Esophagus muscularis mucosa (tissue), 4 donors: ENCODE measurements at regions not wholly inside any gene's neighbourhood (a gene's known extent, or its start where the extent isn't known, plus 50 kb on each side); places are given as distances from the start of the nearest gene placed in this dataset.

Source experiments
- DNase-seq: peaks from one replicate; pipeline ENCODE4 v3.0.0-alpha.2; 2017; ENCODE audit errors: extremely low spot score
- H3K27ac ChIP-seq, 4 donors: fragments of 200-600 bp; sonication (generic); replicated peaks in 1 of 4; 1 replicate in 3 of 4; 2 replicates in 1 of 4; pipeline ENCODE4 v1.5.1; 2016 to 2019; ENCODE audit warnings: mild to moderate bottlenecking in 1 of 4
- H3K27me3 ChIP-seq, 4 donors: fragments of 200-600 bp; sonication (generic); one replicate each; pipeline versions ENCODE4 v1.5.1 to v1.6.0; 2016 to 2019
- H3K36me3 ChIP-seq, 4 donors: fragments of 200-600 bp; sonication (generic); one replicate each; pipeline ENCODE4 v1.5.1; 2016 to 2019
- H3K4me1 ChIP-seq, 4 donors: fragments of 200-600 bp; sonication (generic); one replicate each; pipeline ENCODE4 v1.5.1; 2016 to 2019
- H3K4me3 ChIP-seq, 4 donors: fragments of 200-600 bp; sonication (generic); 1 replicate in 2 of 4; 2 replicates in 2 of 4; pipeline ENCODE4 v1.5.1; 2016 to 2019; ENCODE audit warnings: mild to moderate bottlenecking in 4 of 4, moderate library complexity in 1 of 4
- H3K9me3 ChIP-seq, 4 donors: fragments of 200-600 bp; sonication (generic); 1 replicate in 3 of 4; 2 replicates in 1 of 4; pipeline ENCODE4 v1.5.1; 2016 to 2019
- EP300 ChIP-seq: sonication (generic); formaldehyde crosslinking; IDR thresholded peaks from one replicate; pipeline ENCODE4 v1.6.1; 2017; ENCODE audit warnings: antibody characterized with exemption
- POLR2A ChIP-seq: fragments of 450-650 bp; IDR thresholded peaks from one replicate; pipeline ENCODE4 v1.6.1; 2017; ENCODE audit warnings: antibody characterized with exemption, moderate library complexity, mild to moderate bottlenecking, low read depth
- POLR2AphosphoS5 ChIP-seq, 2 donors: sonication (generic); formaldehyde crosslinking; IDR thresholded peaks; one replicate each; pipeline ENCODE4 v1.6.1; 2017; ENCODE audit warnings: antibody characterized with exemption in 2 of 2
- WGBS: methylation state at CpG from one replicate; pipeline ENCODE4 v1.1.5; 2018; 5-methylcytosine and 5-hydroxymethylcytosine counted together
- intact Hi-C: fragments of 100-400 bp; cut with DNase I; formaldehyde crosslinking; loops from one replicate; pipeline ENCODE4 v1.15.1; 2023
- TF ChIP-seq, protein P1 (sequence below), 3 experiments: fragments of 200-600 bp in 2 of 3; fragments of 450-650 bp in 1 of 3; sonication (generic) in 2 of 3; IDR thresholded peaks; one replicate each; pipeline ENCODE4 v1.5.1; 2017 to 2019; ENCODE audit warnings: antibody characterized with exemption in 3 of 3, mild to moderate bottlenecking in 2 of 3, moderate library complexity in 1 of 3

DNA sequence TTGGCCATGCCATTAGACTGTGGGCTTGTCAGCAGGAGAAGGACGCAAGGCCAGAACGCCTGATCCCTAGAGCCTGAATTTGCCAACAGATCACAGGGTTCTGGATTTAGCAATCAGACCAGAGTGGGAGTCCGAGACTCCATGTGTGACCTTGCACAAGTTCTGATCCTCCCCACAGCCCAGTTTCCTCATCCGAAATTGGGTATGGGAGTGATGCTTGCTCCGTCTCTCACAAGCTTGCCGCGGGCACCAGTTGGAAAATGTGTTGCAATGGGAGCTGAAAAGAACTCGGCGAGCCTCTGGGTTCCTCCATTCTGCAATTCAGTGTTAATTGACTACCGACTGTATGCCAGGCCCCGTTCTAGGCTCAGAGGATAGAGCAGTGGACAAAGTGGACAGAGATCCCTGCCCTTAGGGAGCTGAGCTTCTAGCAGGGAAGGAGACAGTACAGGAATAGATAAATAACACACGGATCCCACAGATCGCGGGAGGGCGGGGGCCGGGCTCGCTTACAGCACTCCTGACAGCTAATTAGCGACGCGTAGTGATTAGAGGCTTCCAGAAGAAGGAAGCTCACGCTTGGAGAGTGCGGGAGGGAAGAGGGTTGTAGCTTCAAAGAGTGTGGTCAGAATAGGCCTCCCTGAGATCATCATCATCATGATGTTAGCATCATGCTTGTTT, 150.4 kb upstream of the CIBAR2 start:
- DNase-seq, result no peak

DNA sequence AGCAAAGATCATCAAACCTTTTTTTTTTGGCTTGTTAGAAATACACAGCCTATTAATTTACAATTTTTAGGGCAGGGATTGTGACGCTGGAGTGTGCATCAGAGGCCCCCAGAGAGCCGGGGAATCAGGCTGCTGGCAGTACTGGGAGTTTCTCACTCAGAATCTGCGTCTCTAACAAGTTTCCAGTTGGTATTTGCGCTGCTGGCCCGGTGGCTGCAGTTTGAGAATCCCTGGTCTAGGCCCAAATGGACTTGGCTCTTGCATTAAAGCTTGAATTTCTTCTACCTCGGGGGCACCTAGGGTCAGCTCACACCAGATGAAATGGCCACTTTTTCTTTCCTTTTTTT, 150.9 kb upstream of the CIBAR2 start:
- Histone ChIP-seq H3K27me3 (no peaks in the 10 kb centered on the region), H3K4me1 (peaks cover 0 to 6% (median 0%) of the 10 kb centered on the region in 4 donors), H3K36me3 (no peaks in the 10 kb centered on the region), H3K9me3 (no peaks in the 10 kb centered on the region), H3K27ac (no peak overlapping the region), H3K4me3 (no peak overlapping the region)
- TF ChIP-seq POLR2A (no peak), POLR2AphosphoS5 (IDR thresholded peaks at IDR 0.05) (no peak), EP300 (no peak)
- TF ChIP-seq, protein P1, sequence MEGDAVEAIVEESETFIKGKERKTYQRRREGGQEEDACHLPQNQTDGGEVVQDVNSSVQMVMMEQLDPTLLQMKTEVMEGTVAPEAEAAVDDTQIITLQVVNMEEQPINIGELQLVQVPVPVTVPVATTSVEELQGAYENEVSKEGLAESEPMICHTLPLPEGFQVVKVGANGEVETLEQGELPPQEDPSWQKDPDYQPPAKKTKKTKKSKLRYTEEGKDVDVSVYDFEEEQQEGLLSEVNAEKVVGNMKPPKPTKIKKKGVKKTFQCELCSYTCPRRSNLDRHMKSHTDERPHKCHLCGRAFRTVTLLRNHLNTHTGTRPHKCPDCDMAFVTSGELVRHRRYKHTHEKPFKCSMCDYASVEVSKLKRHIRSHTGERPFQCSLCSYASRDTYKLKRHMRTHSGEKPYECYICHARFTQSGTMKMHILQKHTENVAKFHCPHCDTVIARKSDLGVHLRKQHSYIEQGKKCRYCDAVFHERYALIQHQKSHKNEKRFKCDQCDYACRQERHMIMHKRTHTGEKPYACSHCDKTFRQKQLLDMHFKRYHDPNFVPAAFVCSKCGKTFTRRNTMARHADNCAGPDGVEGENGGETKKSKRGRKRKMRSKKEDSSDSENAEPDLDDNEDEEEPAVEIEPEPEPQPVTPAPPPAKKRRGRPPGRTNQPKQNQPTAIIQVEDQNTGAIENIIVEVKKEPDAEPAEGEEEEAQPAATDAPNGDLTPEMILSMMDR (IDR thresholded peaks at IDR 0.05), result no peak
- 90% methylated on average over 6 of the region's 6 CpGs for WGBS
- no peak for DNase-seq
- intact Hi-C loops, result no loop called here

More for the DNA sequence above, 150.4 kb upstream of the CIBAR2 start:
- TF ChIP-seq, protein P1 (IDR thresholded peaks at IDR 0.05), result no peak
- TF ChIP-seq EP300 (no peak), POLR2A (no peak), POLR2AphosphoS5 (IDR thresholded peaks at IDR 0.05) (no peak)
- Histone ChIP-seq H3K4me1 (peaks cover 0 to 6% (median 0%) of the 10 kb centered on the region in 4 donors), H3K36me3 (no peaks in the 10 kb centered on the region), H3K4me3 (no peak overlapping the region), H3K9me3 (no peaks in the 10 kb centered on the region), H3K27me3 (no peaks in the 10 kb centered on the region), H3K27ac (no peak overlapping the region)
- WGBS, result 96% methylated on average over 22 of the region's 22 CpGs
- intact Hi-C loops, result no loop called here

DNA sequence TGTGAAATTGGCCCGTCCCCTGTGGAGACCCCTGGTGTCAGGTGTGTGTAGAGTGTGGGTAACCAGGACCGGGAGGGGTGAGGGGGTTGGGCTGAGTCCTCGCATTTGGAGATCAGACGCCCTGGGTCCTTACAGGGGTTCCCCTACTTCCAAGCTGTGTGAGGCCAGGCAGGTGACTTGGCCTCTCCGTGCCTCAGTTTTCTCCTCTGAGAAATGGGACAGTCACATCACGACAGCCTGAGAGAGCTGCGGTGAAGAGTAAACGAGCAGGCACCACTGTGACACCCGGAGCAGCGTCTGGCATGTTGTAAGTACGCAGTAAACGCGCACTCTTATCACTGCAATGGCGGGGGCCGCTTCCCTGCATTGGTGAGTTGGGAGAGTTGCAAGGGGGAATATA, 152.5 kb upstream of the CIBAR2 start:
- intact Hi-C loops, result no loop called here
- Histone ChIP-seq H3K27me3 (no peaks in the 10 kb centered on the region), H3K27ac (no peak overlapping the region), H3K4me3 (no peak overlapping the region), H3K4me1 (no peaks in the 10 kb centered on the region), H3K36me3 (no peaks in the 10 kb centered on the region), H3K9me3 (no peaks in the 10 kb centered on the region)
- TF ChIP-seq POLR2AphosphoS5 (IDR thresholded peaks at IDR 0.05) (no peak), EP300 (no peak), POLR2A (no peak)
- TF ChIP-seq, protein P1 (IDR thresholded peaks at IDR 0.05), result no peak
- no peak for DNase-seq
- 92% methylated on average over 14 of the region's 15 CpGs for WGBS

DNA sequence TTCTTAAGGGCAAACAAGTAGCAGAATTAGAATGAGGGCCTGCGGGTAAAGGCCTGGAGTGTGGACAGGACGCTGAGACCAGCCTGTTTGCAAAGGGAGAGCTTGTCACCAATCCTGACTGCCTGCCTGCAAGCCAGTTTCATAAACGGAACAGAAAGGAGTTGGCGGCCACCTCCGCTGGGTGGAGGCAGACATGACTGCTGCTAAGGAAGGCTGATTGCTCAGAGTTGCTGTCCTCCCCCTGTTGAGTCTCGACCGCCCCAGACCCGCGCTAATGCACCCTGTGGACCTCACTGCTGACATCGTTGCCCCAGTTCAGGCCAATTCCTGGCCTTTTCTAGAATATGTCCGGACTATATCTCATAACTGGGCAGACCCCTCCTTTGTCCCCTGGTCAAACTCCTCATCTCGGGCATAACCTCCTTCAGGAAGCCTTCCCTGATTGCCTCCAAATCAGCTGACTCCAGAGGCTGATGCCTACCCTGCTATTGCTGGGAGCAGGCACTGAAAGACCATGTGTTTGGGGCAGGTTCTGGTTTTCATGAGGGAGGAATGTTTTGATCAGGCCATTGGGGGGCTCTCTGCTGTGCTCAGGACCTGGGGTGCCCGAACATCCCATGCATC, 153.0 kb upstream of the CIBAR2 start:
- H3K27ac ChIP-seq, result no peak overlapping the region
- H3K27me3 ChIP-seq, result no peaks in the 10 kb centered on the region
- TF ChIP-seq EP300 (no peak), POLR2A (no peak), POLR2AphosphoS5 (IDR thresholded peaks at IDR 0.05) (no peak)
- TF ChIP-seq, protein P1 (IDR thresholded peaks at IDR 0.05), result no peak
- H3K36me3 ChIP-seq, result no peaks in the 10 kb centered on the region
- DNase-seq, result no peak
- 87% methylated on average over 13 of the region's 13 CpGs for WGBS
- no peak overlapping the region for H3K4me3 ChIP-seq
- no peaks in the 10 kb centered on the region for H3K4me1 ChIP-seq
- intact Hi-C loops, result no loop called here
- no peaks in the 10 kb centered on the region for H3K9me3 ChIP-seq

DNA sequence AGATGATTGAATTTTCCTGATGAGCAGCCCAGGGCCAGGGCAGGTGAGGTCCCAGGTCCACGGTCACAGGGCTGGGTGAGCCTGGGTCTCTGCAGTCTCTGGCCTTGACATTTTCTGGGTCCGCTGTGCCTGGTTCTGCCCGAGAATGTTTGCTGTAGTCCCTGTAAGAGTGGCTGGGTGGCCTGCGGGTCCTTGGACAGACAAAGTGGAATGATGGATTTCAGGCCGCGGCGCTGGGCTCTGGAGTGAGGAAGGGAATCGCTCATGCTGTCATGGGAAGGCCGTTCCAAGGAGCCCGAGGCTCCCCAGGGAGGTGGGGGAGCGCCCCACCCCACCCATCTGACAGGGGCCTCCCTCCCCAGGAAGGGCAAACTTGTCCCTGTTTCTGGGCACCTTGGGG, 153.5 kb upstream of the CIBAR2 start:
- Histone ChIP-seq H3K4me3 (no peak overlapping the region), H3K4me1 (no peaks in the 10 kb centered on the region), H3K27ac (no peak overlapping the region), H3K27me3 (no peaks in the 10 kb centered on the region), H3K36me3 (no peaks in the 10 kb centered on the region), H3K9me3 (no peaks in the 10 kb centered on the region)
- WGBS, result 90% methylated on average over 5 of the region's 11 CpGs
- intact Hi-C loops, result no loop called here
- TF ChIP-seq, protein P1 (IDR thresholded peaks at IDR 0.05), result no peak
- TF ChIP-seq POLR2AphosphoS5 (IDR thresholded peaks at IDR 0.05), result no peak
- TF ChIP-seq POLR2A, result no peak
- TF ChIP-seq EP300, result no peak
- no peak for DNase-seq
